Tibial nerve (tissue), 4 donors: ENCODE measurements at regions not wholly inside any gene's neighbourhood (a gene's known extent, or its start where the extent isn't known, plus 50 kb on each side); places are given as distances from the start of the nearest gene placed in this dataset.

ENCODE experiments used
- EP300 ChIP-seq, 2 donors: sonication (generic); formaldehyde crosslinking; IDR thresholded peaks; one replicate each; pipeline ENCODE4 v1.6.1; 2017; ENCODE audit warnings: antibody characterized with exemption in 2 of 2, mild to moderate bottlenecking in 1 of 2
- POLR2A ChIP-seq, 2 donors: fragments of 450-650 bp; IDR thresholded peaks; one replicate each; pipeline ENCODE4 v1.6.1; 2017; ENCODE audit warnings: antibody characterized with exemption in 2 of 2, mild to moderate bottlenecking in 2 of 2, moderate library complexity in 2 of 2
- TF ChIP-seq, protein P1 (sequence below), 5 experiments: fragments of 200-600 bp in 3 of 5; fragments of 450-650 bp in 2 of 5; sonication (generic) in 3 of 5; IDR thresholded peaks; one replicate each; pipeline ENCODE4 v1.5.1; 2016 to 2019; ENCODE audit warnings: antibody characterized with exemption in 5 of 5, mild to moderate bottlenecking in 3 of 5, moderate library complexity in 2 of 5

DNA sequence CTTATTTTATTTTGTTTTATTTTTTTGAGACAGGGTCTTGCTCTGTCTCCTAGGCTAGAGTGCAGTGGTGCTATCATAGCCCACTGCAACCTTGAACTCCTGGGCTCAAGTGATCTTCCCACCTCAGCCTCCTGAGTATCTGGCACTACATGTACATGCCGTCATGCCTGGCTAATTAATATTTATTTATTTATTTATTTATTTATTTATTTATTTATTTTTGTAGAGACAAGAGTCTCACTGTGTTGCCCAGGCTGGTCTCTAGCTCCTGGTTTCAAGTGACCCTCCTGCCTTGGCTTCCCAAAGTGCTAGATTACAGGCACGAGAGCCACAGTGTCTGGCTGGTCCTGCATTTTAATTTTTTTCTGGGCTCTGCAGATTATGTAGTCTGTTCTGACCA, 84.9 kb upstream of the BCOR start:
- TF ChIP-seq, protein P1, sequence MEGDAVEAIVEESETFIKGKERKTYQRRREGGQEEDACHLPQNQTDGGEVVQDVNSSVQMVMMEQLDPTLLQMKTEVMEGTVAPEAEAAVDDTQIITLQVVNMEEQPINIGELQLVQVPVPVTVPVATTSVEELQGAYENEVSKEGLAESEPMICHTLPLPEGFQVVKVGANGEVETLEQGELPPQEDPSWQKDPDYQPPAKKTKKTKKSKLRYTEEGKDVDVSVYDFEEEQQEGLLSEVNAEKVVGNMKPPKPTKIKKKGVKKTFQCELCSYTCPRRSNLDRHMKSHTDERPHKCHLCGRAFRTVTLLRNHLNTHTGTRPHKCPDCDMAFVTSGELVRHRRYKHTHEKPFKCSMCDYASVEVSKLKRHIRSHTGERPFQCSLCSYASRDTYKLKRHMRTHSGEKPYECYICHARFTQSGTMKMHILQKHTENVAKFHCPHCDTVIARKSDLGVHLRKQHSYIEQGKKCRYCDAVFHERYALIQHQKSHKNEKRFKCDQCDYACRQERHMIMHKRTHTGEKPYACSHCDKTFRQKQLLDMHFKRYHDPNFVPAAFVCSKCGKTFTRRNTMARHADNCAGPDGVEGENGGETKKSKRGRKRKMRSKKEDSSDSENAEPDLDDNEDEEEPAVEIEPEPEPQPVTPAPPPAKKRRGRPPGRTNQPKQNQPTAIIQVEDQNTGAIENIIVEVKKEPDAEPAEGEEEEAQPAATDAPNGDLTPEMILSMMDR (IDR thresholded peaks at IDR 0.05): no peak
- TF ChIP-seq POLR2A (IDR thresholded peaks at IDR 0.05): no peak
- no peak for TF ChIP-seq EP300 (IDR thresholded peaks at IDR 0.05)
